Activated CD4-positive, alpha-beta T cell treated with anti-CD3 and anti-CD28 coated beads, Interleukin-2, amount 50 U/mL, for 24 hours (primary cell): ENCODE measurements at regions not wholly inside any gene's neighbourhood (a gene's known extent, or its start where the extent isn't known, plus 50 kb on each side); places are given as distances from the start of the nearest gene placed in this dataset.
"Not testable (repeated sequence)": the region's sequence is repeated elsewhere in the genome, so short reads cannot be mapped to it uniquely, and the experiment has no call there.

Experiments
- DNase-seq, 2 donors: peaks; one replicate each; pipeline ENCODE4 v3.0.0-alpha.2; 2020; ENCODE audit warnings: low read depth in 1 of 2, low spot score in 1 of 2

GRCh38 chr4:58871509-58871908 lies 1761.3 kb upstream of the IGFBP7 start:
- DNase-seq, result no peak

GRCh38 chr4:58849026-58849425 lies 1738.8 kb upstream of the IGFBP7 start:
- no peak for DNase-seq

- DNase-seq, result no peak
These were observed 1733.3 kb upstream of the IGFBP7 start for GRCh38 chr4:58843455-58843854.

- no peak for DNase-seq
These were observed 1722.9 kb upstream of the IGFBP7 start for GRCh38 chr4:58833126-58833525.

DNA sequence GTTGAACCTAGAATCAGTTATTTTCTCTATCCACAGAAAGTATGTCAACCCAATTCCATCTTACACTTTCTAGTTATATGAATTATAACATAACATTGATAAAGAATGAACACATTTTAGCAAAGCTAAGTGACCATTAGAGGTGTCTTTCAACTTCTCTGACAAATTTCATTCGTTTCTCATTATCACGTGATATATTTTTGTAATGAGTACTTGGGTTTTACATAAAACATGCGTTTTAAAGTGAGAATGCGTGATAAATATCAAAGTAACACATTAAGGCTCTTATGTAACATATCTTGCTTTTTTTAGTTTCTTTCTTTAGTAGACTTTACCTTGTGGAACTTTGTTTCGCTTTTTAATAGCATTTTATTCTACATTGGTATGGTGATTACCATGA lies 1715.1 kb upstream of the IGFBP7 start:
- DNase-seq, result no peak

DNA sequence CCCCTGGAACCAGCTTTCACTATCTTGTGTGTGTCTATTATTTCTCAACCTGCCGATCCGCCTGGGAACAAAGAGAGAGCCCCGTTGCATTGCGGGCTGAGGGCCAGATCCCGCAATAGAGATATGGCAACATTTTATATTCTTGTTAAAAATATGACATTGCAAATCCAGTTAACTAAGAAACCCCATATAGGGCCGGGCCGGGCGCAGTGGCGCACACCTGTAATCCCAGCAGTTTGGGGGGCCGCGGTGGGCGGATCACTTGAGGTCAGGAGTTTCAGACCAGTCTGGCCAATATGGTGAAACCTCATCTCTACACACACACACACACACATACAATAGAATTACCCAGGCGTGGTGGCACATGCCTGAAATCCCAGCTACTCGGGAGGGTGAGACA lies 1708.4 kb upstream of the IGFBP7 start:
- not testable (repeated sequence) for DNase-seq

DNA sequence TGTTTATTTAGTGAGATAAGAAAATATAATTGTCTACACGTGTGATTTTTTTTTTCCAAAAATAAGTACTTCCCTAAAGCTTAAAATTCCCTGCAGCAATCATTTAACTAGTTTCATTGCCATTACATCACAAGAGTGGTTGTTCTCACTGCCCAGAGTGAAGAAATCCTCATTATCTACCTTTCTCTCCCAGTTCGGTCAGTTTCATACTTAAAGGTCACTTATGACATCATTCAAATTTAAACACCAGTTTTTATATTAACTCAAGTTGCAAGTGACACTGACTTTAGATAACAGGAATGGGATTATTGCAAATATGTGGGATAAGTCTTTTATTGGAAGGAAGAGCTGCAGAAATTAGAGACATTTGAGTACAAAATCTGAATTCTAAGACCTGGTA lies 1699.8 kb upstream of the IGFBP7 start:
- no peak for DNase-seq

GRCh38 chr4:58809366-58809765 lies 1699.2 kb upstream of the IGFBP7 start:
- DNase-seq, result no peak

DNA sequence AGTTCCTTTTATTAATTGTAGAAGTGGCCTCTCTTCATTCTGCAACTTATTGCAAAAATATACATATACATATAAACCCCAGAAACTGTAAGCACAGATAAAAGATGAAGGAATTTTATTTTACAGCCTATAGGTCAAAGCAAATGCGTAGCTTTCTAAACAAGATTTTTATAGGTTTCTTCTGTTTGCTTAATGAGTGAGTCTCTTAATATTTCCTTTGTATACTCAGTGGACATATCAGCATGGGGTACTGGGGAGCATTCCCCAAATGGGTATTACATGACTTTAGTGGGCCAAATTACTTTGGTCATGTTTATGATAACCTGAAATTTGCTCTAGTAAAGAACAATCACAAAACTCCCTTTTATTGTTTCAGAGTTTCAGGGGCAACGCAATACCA lies 1698.6 kb upstream of the IGFBP7 start:
- DNase-seq, result no peak

GRCh38 chr4:58807843-58808615 lies 1697.8 kb upstream of the IGFBP7 start:
- no peak for DNase-seq

DNA sequence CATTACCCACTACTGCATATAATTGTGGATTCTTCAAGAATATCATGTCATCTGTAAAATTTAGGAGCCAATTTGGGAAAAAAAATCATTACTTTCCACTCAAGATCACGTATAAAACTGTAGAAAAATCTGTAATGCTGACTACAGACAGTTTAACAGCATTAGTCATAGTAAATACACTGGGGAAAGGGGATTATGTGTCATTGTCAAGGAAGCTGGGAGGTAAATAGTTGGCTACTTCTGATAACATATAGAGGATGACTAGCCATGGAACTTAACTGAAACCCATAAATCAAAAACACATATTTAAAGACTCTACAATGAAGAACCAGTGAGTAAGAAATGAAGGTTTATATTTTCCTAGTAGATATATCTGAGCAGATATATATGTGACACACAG lies 1666.4 kb upstream of the IGFBP7 start:
- DNase-seq, result no peak

- DNase-seq, result no peak
These were observed 1657.4 kb upstream of the IGFBP7 start for GRCh38 chr4:58767598-58767997.

DNA sequence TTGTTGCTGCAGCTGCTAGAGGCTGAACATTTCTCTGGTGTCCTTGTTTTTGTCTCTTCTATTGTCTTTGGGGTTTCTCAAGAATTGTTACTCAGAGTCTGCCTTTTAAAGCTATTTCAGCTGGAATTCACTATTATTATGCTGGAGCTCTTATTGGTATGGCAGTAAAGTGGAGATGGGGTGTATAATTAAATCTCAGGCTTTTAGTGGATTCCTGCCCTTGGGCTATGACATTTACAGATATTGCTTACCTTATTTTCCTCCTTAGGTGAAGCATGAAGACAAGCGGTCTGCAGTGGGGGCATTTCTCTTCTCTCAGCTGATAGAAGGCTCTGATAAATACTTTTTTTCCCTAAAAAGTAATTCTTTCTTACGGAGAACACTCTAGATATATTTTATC lies 1656.6 kb upstream of the IGFBP7 start:
- DNase-seq, result no peak

DNA sequence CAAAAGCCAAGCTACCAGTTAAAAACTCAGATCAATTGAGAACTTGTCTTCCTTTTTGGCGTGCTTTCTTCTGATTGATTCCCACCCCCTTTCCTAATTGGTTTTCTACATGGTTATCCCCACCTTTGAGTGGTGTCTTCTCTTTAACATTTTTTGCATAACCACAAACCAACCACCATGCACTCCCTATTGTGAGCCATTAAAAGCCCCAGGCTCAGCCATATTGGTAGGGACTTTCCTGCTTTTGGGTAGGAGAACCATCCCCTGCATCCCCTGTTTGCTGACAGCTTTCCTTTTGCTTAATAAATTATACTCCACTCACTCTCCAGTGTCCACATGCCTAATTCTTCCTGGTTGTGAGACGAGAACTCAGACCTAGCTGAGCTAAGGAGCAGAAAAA lies 1651.4 kb upstream of the IGFBP7 start:
- DNase-seq, result no peak

- no peak for DNase-seq
These were observed 1650.6 kb upstream of the IGFBP7 start for GRCh38 chr4:58760737-58761136.

DNA sequence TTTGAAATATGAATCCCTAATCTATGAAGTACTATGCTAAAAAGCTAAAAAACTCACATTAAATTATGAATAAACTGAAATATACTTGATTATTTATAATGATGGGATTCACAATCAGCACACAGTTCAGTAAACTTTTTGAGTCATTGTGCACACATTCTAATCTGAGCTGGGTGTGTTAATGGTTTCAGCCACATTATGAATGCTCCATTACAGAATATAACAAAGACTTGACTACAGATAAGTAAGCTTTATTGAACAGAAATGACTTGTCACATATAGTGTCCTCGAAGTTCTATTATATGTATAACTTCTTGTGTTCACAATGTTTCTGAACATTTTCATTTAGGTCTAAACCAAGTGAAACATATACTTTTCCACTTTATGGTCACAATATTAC lies 1649.9 kb upstream of the IGFBP7 start:
- no peak for DNase-seq

GRCh38 chr4:58749206-58749605 lies 1639.0 kb upstream of the IGFBP7 start:
- no peak for DNase-seq

- no peak for DNase-seq
These were observed 1630.7 kb upstream of the IGFBP7 start for GRCh38 chr4:58740897-58741296.

- no peak for DNase-seq
These were observed 1629.1 kb upstream of the IGFBP7 start for GRCh38 chr4:58739275-58739674.

GRCh38 chr4:58738375-58738774 lies 1628.2 kb upstream of the IGFBP7 start:
- no peak for DNase-seq

- no peak for DNase-seq
These were observed 1624.0 kb upstream of the IGFBP7 start for GRCh38 chr4:58734030-58734674.

- no peak for DNase-seq
These were observed 1622.8 kb upstream of the IGFBP7 start for GRCh38 chr4:58732973-58733372.

DNA sequence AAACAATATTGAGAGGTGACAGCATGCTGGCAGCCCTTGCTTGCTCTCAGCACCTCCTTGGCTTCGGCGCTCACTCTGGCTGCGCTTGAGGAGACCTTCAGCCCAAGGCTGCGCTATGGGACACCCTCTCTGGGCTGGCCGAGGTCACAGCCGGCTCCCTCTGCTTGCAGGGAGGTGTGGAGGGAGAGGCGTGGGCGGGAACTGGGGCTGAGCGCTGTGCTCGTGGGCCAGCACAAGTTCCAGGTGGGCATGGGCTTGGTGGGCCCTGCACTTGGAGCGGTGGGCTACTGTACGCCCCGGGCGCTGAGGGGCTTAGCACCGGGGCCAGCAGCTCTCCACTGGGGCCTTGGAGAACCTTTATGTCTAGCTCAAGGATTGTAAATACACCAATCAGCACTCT lies 1613.8 kb upstream of the IGFBP7 start:
- DNase-seq, result no peak
